Epidermal melanocyte (primary cell): ENCODE measurements at regions not wholly inside any gene's neighbourhood (a gene's known extent, or its start where the extent isn't known, plus 50 kb on each side); places are given as distances from the start of the nearest gene placed in this dataset.
"Not testable (repeated sequence)": the region's sequence is repeated elsewhere in the genome, so short reads cannot be mapped to it uniquely, and the experiment has no call there.

ENCODE experiments used
- DNase-seq: peaks from one replicate; pipeline ENCODE4 v3.0.0; 2011; ENCODE audit warnings: low spot score; ENCODE audit not compliant: insufficient read length

GRCh38 chr1:41994195-41994894, 75.6 kb upstream of the HIVEP3 start:
- no peak for DNase-seq

DNA sequence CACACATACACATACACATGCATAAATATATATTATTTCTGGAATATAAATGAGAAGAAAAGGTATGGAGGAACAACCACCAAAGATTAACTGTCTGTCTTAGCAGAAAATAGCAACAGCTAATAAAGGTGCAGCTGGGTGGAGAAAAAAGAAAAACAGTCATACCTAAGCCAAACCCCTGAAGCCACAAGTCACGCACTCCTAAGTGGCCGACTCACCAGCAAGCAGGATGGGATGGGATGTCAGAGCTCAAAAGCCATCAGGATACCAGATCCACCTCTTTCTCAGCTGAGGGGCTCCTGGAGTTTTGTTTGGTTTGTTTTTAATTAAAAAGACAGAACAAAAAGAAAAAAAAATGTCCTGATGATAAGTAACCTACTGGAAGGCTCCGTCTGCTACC, 64.7 kb upstream of the HIVEP3 start:
- no peak for DNase-seq

- no peak for DNase-seq
Observed at GRCh38 chr1:41981796-41982195, 63.1 kb upstream of the HIVEP3 start.

DNA sequence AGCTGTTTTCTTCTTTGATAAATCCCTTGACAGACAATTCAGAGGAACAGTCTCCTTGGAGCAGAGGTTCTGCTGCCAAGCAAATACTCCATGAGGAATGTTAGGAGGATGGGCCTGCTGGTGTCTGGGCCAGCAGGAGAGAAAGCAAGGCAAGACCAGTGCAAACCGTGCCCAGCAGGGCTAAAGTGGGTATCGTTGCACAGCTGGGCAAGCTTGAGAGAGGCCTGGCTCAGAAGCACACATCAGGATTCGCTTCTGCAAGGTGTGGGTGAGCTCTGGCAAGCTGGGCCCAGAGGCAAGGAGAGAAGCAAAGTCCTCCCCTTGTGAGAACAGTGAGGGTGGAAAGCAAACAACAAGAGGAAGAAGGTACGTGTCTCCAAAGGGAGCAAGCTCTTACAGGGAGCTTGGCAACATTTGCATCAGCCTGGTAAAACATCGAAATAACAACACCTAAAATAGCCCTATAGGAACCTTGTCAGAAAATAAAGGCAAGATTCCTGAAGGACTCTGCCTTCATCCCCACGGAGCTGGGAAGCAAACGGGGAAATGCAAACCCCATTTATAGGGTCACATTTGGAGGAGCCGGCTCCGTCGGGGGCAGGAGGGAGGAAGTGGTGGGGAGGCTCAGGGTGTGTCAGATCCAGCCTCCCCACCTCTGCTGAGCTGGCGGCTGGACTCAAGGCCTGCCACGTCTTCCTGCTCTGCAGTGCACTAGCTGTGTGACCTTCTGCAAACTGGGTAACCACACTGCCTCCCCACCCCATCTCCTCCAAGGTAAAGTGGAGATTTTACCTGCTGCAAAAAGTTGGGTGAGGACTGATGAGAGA, 62.3 kb upstream of the HIVEP3 start:
- no peak for DNase-seq

DNA sequence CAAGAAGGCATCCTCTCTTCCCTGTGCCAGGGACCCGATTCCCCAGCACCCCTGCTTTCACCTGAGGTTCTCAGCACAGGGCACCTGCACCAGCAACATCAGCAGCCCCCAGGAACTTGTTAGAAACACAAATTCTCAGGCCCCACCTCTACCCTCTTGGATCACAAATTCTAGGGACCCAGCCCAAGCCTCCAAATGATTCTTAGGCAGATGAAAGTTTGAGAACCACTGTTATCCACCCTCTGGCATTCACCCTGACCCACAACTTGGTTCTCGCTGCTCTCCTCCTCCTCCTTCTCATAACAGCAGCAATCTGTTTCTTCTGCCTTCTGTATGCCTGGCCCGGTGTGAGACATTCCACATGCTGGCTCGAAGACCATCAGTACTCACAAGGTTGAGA, 60.3 kb upstream of the HIVEP3 start:
- DNase-seq, result no peak

- no peak for DNase-seq
Observed at GRCh38 chr1:41977326-41977725, 58.6 kb upstream of the HIVEP3 start.

DNA sequence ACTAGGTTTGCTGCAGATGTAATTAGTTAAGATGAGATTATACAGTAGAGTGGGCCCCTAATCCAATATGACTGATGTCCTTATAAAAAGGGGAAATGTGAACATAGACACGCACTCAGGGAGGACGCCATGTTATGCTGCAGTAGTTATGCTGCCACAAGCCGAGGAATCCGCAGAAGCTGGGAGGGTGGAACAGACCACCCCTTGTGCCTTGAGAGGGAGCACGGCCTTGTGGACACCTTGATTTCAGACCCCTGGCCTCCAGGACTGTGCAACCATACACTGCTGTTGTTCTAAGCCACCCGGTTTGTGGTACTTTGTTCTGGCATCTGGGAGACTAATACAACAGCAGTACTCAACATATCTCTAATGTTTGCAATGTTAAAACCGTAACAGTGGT, 57.9 kb upstream of the HIVEP3 start:
- no peak for DNase-seq

- DNase-seq, result no peak
Observed at GRCh38 chr1:41975850-41976569, 57.3 kb upstream of the HIVEP3 start.

- no peak for DNase-seq
Observed at GRCh38 chr1:41975121-41975520, 56.4 kb upstream of the HIVEP3 start.

- DNase-seq, result not testable (repeated sequence)
Observed at GRCh38 chr1:41968557-41968956, 49.8 kb upstream of the HIVEP3 start.
